SK-N-SH treated with all-trans-retinoic acid at 6 μM for 48 hours (cell line): ENCODE measurements at regions not wholly inside any gene's neighbourhood (a gene's known extent, or its start where the extent isn't known, plus 50 kb on each side); places are given as distances from the start of the nearest gene placed in this dataset.

ENCODE experiments used
- ATAC-seq: fragments of 200-7000 bp; cut with Tn5 transposase; 3 replicates; pipeline ENCODE4 v1.9.1; 2020; ENCODE audit warnings: mild to moderate bottlenecking, moderate library complexity
- ARNTL ChIP-seq: fragments of 450-650 bp; formaldehyde crosslinking; IDR thresholded peaks from 2 replicates; pipeline ENCODE4 v1.5.0; 2020; ENCODE audit warnings: low read depth, mild to moderate bottlenecking, moderate library complexity, borderline replicate concordance
- BACH2 ChIP-seq: fragments of 250-450 bp; sonication (Bioruptor Pico); IDR thresholded peaks from 2 replicates; pipeline ENCODE4 v1.9.0; 2021; ENCODE audit warnings: mild to moderate bottlenecking, borderline replicate concordance
- CREB5 ChIP-seq: fragments of 250-450 bp; sonication (Bioruptor Pico); IDR thresholded peaks from 2 replicates; pipeline ENCODE4 v1.5.1; 2020; ENCODE audit warnings: low read depth, mild to moderate bottlenecking, moderate library complexity
- CSDC2 ChIP-seq: fragments of 250-450 bp; sonication (Bioruptor Pico); IDR thresholded peaks from 2 replicates; pipeline ENCODE4 v1.5.0; 2020; ENCODE audit warnings: mild to moderate bottlenecking, moderate library complexity
- CSRNP3 ChIP-seq: fragments of 250-450 bp; sonication (Bioruptor Pico); IDR thresholded peaks from 2 replicates; pipeline ENCODE4 v1.5.1; 2021; ENCODE audit warnings: mild to moderate bottlenecking, moderate library complexity
- ESRRG ChIP-seq: fragments of 250-450 bp; sonication (Bioruptor Pico); IDR thresholded peaks from 2 replicates; pipeline ENCODE4 v1.6.1; 2021; ENCODE audit warnings: mild to moderate bottlenecking
- ISL1 ChIP-seq: fragments of 250-450 bp; sonication (Bioruptor Pico); IDR thresholded peaks from 2 replicates; pipeline ENCODE4 v2.1.2; 2022; ENCODE audit warnings: mild to moderate bottlenecking, moderate library complexity
- OSR1 ChIP-seq: fragments of 250-450 bp; sonication (Bioruptor Pico); IDR thresholded peaks from 2 replicates; pipeline ENCODE4 v1.8.0; 2022; ENCODE audit warnings: moderate library complexity, mild to moderate bottlenecking, inconsistent platforms
- PATZ1 ChIP-seq: fragments of 250-450 bp; sonication (Bioruptor Pico); IDR thresholded peaks from 2 replicates; pipeline ENCODE4 v1.8.0; 2020; ENCODE audit warnings: mild to moderate bottlenecking, moderate library complexity, borderline replicate concordance
- POU6F1 ChIP-seq: fragments of 250-450 bp; sonication (Bioruptor Pico); IDR thresholded peaks from 2 replicates; pipeline ENCODE4 v1.8.0; 2021; ENCODE audit warnings: low read depth, mild to moderate bottlenecking, moderate library complexity, borderline replicate concordance
- PPARA ChIP-seq: fragments of 250-450 bp; sonication (Bioruptor Pico); IDR thresholded peaks from 2 replicates; pipeline ENCODE4 v1.5.0; 2020; ENCODE audit warnings: mild to moderate bottlenecking, borderline replicate concordance
- RARB ChIP-seq: fragments of 250-450 bp; sonication (Bioruptor Pico); IDR thresholded peaks from 2 replicates; pipeline ENCODE4 v1.8.0; 2021; ENCODE audit warnings: mild to moderate bottlenecking, moderate library complexity
- SNAI2 ChIP-seq: fragments of 250-450 bp; sonication (Bioruptor Pico); IDR thresholded peaks from 2 replicates; pipeline ENCODE4 v1.5.0; 2020; ENCODE audit warnings: mild to moderate bottlenecking, moderate library complexity
- TCF4 ChIP-seq: fragments of 250-450 bp; sonication (Bioruptor Pico); IDR thresholded peaks from 2 replicates; pipeline ENCODE4 v1.8.0; 2021; ENCODE audit warnings: mild to moderate bottlenecking, moderate library complexity, borderline replicate concordance
- TOX ChIP-seq: fragments of 250-450 bp; sonication (Bioruptor Pico); IDR thresholded peaks from 2 replicates; pipeline ENCODE4 v1.8.0; 2021; ENCODE audit warnings: mild to moderate bottlenecking, moderate library complexity, borderline replicate concordance
- ZC3H10 ChIP-seq: fragments of 250-450 bp; sonication (Bioruptor Pico); IDR thresholded peaks from 2 replicates; pipeline ENCODE4 v1.5.1; 2021; ENCODE audit warnings: mild to moderate bottlenecking, moderate library complexity
- ZFP3 ChIP-seq: fragments of 250-450 bp; sonication (Bioruptor Pico); IDR thresholded peaks from 2 replicates; pipeline ENCODE4 v1.5.0; 2020; ENCODE audit warnings: mild to moderate bottlenecking, moderate library complexity
- ZFP30 ChIP-seq: fragments of 450-650 bp; formaldehyde crosslinking; IDR thresholded peaks from 2 replicates; pipeline ENCODE4 v1.5.0; 2022; ENCODE audit warnings: mild to moderate bottlenecking, moderate library complexity
- ZNF565 ChIP-seq: fragments of 450-650 bp; formaldehyde crosslinking; conservative IDR thresholded peaks from 2 replicates; pipeline ENCODE4 v1.5.0; 2020; ENCODE audit warnings: low read depth, mild to moderate bottlenecking, moderate library complexity
- ZNF70 ChIP-seq: fragments of 450-650 bp; formaldehyde crosslinking; IDR thresholded peaks from 2 replicates; pipeline ENCODE4 v1.5.0; 2020; ENCODE audit warnings: mild to moderate bottlenecking, moderate library complexity
- ZNF8 ChIP-seq: fragments of 450-650 bp; formaldehyde crosslinking; IDR thresholded peaks from 2 replicates; pipeline ENCODE4 v1.5.0; 2020; ENCODE audit warnings: mild to moderate bottlenecking, moderate library complexity

GRCh38 chr6:9161731-9162130 lies 726.4 kb upstream of the SLC35B3 start:
- TF ChIP-seq CREB5 (CRISPR knock-in tag) (no peak), CSDC2 (CRISPR knock-in tag) (no peak), PPARA (CRISPR knock-in tag) (no peak), TCF4 (CRISPR knock-in tag) (no peak), RARB (CRISPR knock-in tag) (no peak), CSRNP3 (no peak), ZNF565 (CRISPR knock-in tag) (no peak), ARNTL (CRISPR knock-in tag) (no peak), POU6F1 (CRISPR knock-in tag) (no peak), SNAI2 (CRISPR knock-in tag) (no peak), ZNF8 (no peak), ESRRG (CRISPR knock-in tag) (no peak), ZFP30 (CRISPR knock-in tag) (no peak), TOX (CRISPR knock-in tag) (no peak), ZC3H10 (CRISPR knock-in tag) (no peak), ISL1 (CRISPR knock-in tag) (no peak), BACH2 (CRISPR knock-in tag) (no peak), PATZ1 (no peak)
- TF ChIP-seq, all 23 proteins: peak for 0
- ATAC-seq: no peak

GRCh38 chr6:9159051-9159450 lies 723.7 kb upstream of the SLC35B3 start:
- no peak for ATAC-seq

GRCh38 chr6:9155836-9156235 lies 720.5 kb upstream of the SLC35B3 start:
- no peak for ATAC-seq
- TF ChIP-seq CREB5 (CRISPR knock-in tag) (no peak), RARB (CRISPR knock-in tag) (no peak), ARNTL (CRISPR knock-in tag) (no peak), SNAI2 (CRISPR knock-in tag) (no peak), ZNF70 (CRISPR knock-in tag) (no peak)

More at GRCh38 chr6:9159051-9159450, 723.7 kb upstream of the SLC35B3 start:
- TF ChIP-seq ZNF565 (CRISPR knock-in tag) (no peak), ARNTL (CRISPR knock-in tag) (no peak), ZFP3 (CRISPR knock-in tag) (no peak)

- TF ChIP-seq ZNF70 (CRISPR knock-in tag) (no peak), ARNTL (CRISPR knock-in tag) (no peak), RARB (CRISPR knock-in tag) (no peak), ZNF8 (no peak), CREB5 (CRISPR knock-in tag) (no peak), BACH2 (CRISPR knock-in tag) (no peak), TCF4 (CRISPR knock-in tag) (no peak), OSR1 (CRISPR knock-in tag) (no peak), ZFP30 (CRISPR knock-in tag) (no peak), POU6F1 (CRISPR knock-in tag) (no peak), PPARA (CRISPR knock-in tag) (no peak), ZC3H10 (CRISPR knock-in tag) (no peak)
- no peak for ATAC-seq
Observed at GRCh38 chr6:9143140-9143539, 707.8 kb upstream of the SLC35B3 start.
